GM12891 (cell line): ENCODE measurements at regions not wholly inside any gene's neighbourhood (a gene's known extent, or its start where the extent isn't known, plus 50 kb on each side); places are given as distances from the start of the nearest gene placed in this dataset.

Source experiments
- DNase-seq: peaks from one replicate; pipeline ENCODE4 v3.0.0; 2011; ENCODE audit warnings: low spot score; ENCODE audit not compliant: insufficient read length
- FAIRE-seq: peaks from 2 replicates; lab custom pipeline; 2011; peaks lifted over from hg19 to GRCh38; lab: Jason Lieb, UNC
- PAX5 ChIP-seq: IDR thresholded peaks from 2 replicates; pipeline ENCODE4 v1.6.1; 2011; ENCODE audit warnings: low read length, moderate library complexity, mild to moderate bottlenecking; ENCODE audit not compliant: insufficient read depth, severe bottlenecking
- POLR2A ChIP-seq: IDR thresholded peaks from 2 replicates; pipeline ENCODE4 v1.6.1; 2011; ENCODE audit warnings: low read depth, low read length, control low read depth
- POLR2AphosphoS5 ChIP-seq: IDR thresholded peaks from 2 replicates; pipeline ENCODE4 v1.6.1; 2011; ENCODE audit warnings: low read depth, low read length, control low read depth
- POU2F2 ChIP-seq: IDR thresholded peaks from 2 replicates; pipeline ENCODE4 v1.6.1; 2011; ENCODE audit warnings: low read depth, mild to moderate bottlenecking, control low read depth, low read length, moderate library complexity
- SPI1 ChIP-seq: IDR thresholded peaks from 2 replicates; pipeline ENCODE4 v1.6.1; 2011; ENCODE audit warnings: low read depth, low read length, control low read depth
- TAF1 ChIP-seq: IDR thresholded peaks from 2 replicates; pipeline ENCODE4 v1.6.1; 2011; ENCODE audit warnings: low read depth, low read length, control low read depth

DNA sequence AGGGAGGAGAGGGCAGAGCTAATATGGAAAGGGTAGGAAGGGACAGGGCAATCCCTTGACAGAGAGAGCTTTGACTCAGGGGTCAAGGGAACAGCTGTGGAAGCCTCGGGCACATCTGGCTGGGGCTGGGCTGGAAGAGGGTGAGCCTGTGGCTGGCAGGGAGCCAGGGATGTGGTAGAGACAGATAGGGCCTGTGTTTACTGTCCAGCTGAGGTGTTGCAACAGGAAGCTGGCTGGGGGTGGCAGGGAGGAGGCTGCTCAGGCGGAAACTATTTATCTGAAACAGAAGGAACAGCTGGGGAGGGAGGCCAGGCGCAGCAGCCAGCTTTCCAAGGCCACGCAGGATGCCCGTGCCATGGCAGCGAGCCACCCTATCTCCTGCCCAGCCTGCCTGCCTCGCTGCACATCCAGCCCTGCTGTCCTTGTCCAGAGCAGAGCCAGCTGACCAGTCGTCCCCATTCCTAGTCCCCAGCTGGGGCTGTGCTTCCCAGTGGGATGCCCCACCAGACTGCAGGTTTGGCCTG is 264.7 kb downstream of the CYP26B1 start:
- no peak for FAIRE-seq
- DNase-seq = no peak
- no peak for TF ChIP-seq POLR2AphosphoS5
- TF ChIP-seq TAF1 = no peak

DNA sequence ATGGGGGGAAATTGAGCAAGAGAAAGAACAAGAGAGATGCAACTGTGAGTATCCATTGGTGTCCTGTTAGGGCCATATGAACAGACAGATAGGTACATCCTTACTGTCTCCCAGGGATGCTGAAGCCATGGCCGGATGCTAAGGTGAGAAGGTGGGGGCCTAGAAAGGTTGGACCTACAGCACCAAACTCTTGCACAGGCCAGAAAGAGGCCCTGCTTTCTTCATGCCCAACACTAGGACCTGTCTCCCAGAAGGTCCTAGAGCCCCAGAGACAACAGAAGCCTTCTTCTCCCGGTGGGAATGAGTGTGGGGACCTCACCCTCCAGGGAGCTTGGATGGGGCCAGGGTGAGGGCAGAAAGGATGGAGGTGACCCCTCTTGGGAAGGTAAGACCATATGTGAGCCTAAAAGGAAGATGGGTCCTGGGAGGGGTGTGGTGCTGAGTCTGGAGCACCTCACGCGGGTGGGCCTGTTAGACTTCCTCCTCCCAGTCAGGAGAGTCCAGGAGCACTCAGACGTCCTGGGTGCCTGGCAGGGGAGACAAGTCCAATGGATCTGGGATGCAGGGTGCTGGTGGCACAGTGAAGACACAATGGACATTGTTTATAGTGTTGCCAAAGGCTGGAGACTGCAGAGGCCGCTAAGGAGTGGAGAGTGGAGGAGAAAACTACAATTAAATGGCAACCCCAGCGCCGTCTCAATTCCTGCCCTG is 265.3 kb downstream of the CYP26B1 start:
- TF ChIP-seq SPI1 = no peak
- TF ChIP-seq POU2F2 = no peak
- DNase-seq (no peak), FAIRE-seq (no peak)

DNA sequence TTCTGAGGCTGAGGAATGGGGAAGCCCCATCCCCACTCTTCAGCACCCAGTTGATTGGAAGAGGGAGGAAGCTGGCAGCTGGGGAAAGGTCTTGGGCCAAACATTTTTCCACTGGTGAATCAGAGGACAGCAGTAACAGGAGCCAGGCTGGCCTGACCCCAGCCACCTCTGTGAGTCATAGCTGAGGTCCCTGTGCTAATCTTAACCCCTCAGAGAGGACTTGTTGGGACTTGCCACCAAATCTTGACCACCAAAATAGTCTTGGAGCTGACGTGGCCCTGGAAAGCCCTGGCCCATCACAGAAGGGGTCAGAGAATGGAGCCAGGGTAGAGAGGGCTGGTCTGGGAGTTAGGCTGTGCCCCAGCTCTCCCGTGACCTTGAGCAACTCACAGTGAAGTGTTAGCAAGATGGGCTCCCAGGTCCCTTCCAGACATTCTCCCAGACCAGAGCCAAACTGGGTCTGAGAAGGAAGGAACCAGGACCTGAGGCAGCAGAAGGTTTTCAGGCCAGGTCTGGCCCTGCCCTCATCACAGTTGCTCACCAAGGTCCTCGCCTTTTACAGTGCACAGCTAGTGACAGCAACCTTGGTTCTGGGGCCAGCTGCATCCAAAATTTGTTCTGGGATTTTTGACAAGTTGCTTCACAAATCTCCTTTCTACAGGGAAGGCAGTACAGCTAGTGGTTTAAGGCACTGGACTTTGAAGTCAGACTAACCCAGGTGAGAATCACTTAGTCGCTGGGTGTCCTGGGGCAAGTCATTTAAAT is 266.6 kb downstream of the CYP26B1 start:
- TF ChIP-seq POU2F2 = no peak
- TF ChIP-seq TAF1 = no peak
- no peak for TF ChIP-seq POLR2A
- TF ChIP-seq SPI1 = no peak
- TF ChIP-seq POLR2AphosphoS5 = no peak
- no peak for TF ChIP-seq PAX5
- FAIRE-seq (no peak), DNase-seq (no peak)

DNA sequence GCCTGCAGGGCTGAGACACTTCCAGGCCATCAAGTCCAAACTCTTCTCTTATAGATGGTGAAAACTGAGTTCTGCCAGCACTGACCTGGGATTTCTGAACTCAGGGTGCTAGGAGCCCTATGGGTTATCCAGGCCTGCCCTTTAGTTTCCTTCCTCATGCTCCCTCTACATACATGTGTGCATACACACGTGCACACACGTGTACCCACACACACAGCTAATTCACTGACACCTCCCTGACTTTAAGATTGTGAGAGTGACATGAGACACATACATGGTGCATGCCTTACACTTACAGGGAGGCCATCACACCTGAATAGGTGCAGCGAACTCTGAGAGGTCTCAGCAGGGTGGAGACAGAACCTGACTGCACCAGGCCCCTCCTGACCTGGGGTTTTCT is 267.4 kb downstream of the CYP26B1 start:
- DNase-seq (no peak), FAIRE-seq (no peak)
- TF ChIP-seq POU2F2 (no peak), POLR2A (no peak), PAX5 (no peak), POLR2AphosphoS5 (no peak), TAF1 (no peak), SPI1 (no peak)

DNA sequence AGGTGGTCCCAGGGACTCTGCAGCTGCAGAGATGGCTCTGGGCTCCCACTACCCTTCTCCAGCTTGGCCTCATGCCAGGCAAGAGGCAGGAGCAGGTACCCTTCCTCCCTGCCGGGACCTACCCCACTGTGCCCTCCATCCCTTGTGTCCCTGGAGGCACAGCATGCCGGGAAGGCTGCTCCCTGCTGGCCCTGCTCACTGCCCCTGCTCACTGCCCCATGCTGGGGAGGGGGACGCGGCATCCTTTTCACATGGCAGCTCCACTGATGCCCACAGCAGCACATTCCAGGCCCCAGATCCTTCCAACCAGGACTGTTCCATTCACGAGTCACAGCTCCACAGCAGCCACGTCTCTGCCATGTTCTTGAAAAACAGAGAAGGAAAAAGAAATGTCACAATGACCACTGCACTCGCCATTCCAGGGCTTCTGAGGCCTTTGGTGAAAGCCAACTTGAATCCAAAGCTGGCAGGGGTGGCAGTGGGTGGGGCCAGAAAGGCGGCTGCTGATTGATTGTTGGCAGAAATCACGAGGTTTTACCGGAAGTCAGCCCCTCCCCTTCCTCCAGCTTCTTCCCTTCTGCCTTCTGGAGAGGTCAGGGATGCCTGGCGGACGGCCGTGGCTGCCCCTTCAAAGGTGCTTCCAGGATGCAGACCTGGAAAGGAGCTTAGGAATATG is 268.0 kb downstream of the CYP26B1 start:
- FAIRE-seq = no peak
- DNase-seq = no peak
- no peak for TF ChIP-seq POLR2AphosphoS5
- no peak for TF ChIP-seq SPI1
- TF ChIP-seq PAX5 = no peak
- TF ChIP-seq POLR2A = no peak
- no peak for TF ChIP-seq TAF1

DNA sequence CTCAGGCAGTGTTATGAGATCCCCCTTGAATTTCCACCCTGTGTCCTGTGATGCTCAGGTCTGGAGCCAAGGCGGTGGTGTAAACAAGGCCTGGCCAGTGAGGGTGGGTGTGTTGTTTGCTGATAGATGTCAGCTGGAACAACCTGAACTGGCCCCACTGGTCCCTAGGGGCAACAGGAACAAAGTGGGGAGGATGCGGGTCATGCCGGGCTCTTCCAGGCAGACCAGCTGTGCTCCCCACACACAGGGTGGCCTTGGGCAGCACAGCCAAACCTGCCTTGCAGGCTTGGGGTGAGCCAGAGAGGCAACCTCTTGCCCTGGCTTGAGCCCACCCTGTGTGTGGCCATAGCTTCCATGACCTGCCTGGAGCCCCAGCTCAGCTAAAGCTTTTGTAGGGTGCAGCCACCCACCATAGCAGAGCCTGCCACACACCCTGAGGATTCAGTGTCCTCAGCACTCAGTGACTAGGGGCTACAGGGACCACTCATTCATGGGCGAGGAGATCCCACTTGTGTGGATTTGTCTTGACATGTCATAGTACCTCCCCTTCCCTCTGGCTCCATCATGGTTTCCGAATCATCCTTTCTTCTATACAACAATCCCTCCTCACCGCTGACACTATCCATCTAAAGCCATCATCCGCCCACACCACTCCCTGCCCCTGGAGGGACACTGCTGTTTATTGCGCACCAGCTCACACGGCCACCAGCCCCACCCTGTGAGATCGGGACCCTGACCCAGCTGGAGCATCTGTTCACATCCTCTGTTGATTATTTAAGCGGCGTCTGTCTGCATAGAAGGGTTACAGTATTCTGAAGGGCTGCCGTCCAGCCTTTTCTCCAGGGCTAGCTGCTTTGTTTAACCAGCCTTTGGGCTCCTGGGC is 268.8 kb downstream of the CYP26B1 start:
- DNase-seq (no peak), FAIRE-seq (no peak)
- TF ChIP-seq POU2F2 = no peak
- TF ChIP-seq PAX5 = no peak
- TF ChIP-seq TAF1 = no peak
- no peak for TF ChIP-seq POLR2AphosphoS5
- TF ChIP-seq POLR2A = no peak
- TF ChIP-seq SPI1 = no peak

DNA sequence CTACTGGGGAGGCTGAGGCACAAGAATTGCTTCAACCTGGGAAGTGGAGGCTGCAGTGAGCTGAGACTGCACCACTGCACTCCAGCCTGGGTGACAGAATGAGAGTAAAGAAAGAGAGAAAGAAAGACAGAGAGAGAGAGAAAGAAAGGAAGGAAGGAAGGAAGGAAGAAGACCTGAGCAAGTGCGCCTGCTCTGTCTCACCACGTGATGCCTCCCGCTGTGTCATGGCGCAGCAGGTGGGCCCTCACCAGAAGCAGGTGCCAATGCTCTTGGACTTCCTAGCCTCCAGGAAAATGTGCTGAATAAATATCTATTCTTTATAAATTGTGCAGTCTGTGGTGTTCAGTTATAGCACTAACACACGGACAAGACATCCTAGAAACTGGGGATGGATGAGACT is 270.0 kb downstream of the CYP26B1 start:
- no peak for FAIRE-seq
- TF ChIP-seq POU2F2 = no peak
- TF ChIP-seq TAF1 = no peak
- no peak for TF ChIP-seq SPI1
- TF ChIP-seq POLR2AphosphoS5 = no peak
- no peak for TF ChIP-seq PAX5
- TF ChIP-seq POLR2A = no peak
- DNase-seq = no peak

DNA sequence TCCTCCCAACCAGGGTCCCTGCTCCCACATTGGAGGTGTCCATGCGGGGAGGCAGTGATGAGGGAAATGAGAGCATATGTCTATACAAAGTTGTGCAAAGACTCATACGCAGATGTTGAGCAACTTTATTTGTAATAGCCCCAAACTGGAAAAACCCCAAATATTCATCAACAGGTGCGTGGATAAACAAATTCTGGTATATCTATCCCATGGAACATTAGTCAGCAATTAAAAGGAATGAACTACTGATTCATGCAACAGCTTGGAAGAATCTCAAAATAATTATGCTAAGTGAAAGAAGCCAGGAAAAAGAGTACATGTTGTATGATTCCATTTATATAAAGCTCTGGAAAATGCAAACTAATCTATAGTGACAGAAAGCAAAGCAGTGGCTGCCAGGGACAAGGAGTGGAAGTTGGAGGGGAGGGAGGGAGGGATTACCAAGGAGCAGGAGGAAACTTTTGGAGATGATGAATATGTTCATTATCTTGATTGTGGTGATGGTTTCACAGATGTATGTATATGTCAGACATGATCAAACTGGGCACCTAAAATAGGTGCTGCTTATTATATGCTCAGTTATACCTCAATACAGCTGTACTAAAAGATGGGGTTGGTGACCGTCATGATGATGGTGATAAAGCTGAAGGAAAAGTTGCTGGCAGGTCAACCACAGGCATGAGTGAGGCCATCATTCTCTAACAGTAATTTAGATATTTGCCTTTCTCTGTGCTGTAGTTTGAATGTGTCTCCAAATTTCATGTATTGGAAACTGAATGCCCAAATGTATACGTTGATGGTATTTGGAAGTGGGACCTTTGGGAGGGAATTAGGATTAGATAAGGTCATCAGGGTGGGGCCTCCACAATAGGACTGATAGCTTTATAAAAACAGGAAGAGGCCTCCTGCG is 270.9 kb downstream of the CYP26B1 start:
- FAIRE-seq (no peak), DNase-seq (no peak)
- no peak for TF ChIP-seq PAX5
- no peak for TF ChIP-seq TAF1
- TF ChIP-seq POLR2AphosphoS5 = no peak
- no peak for TF ChIP-seq POLR2A
- TF ChIP-seq SPI1 = no peak
- TF ChIP-seq POU2F2 = no peak
